ENCODE measurements at regions not wholly inside any gene's neighbourhood (a gene's known extent, or its start where the extent isn't known, plus 50 kb on each side); places are given as distances from the start of the nearest gene placed in this dataset.

- TF ChIP-seq ZNF274 (IDR thresholded peaks at IDR 0.05; ENCODE audit: borderline replicate concordance, extremely low read depth, low read length): no peak
- TF ChIP-seq, protein P1, sequence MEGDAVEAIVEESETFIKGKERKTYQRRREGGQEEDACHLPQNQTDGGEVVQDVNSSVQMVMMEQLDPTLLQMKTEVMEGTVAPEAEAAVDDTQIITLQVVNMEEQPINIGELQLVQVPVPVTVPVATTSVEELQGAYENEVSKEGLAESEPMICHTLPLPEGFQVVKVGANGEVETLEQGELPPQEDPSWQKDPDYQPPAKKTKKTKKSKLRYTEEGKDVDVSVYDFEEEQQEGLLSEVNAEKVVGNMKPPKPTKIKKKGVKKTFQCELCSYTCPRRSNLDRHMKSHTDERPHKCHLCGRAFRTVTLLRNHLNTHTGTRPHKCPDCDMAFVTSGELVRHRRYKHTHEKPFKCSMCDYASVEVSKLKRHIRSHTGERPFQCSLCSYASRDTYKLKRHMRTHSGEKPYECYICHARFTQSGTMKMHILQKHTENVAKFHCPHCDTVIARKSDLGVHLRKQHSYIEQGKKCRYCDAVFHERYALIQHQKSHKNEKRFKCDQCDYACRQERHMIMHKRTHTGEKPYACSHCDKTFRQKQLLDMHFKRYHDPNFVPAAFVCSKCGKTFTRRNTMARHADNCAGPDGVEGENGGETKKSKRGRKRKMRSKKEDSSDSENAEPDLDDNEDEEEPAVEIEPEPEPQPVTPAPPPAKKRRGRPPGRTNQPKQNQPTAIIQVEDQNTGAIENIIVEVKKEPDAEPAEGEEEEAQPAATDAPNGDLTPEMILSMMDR (IDR thresholded peaks at IDR 0.05; ENCODE audit: control extremely low read depth in 1 of 3, insufficient read depth in 1 of 3, low read depth in 1 of 3, low read length in 3 of 3): no peak
Measured at GRCh38 chrX:43556207-43556606, 99.9 kb upstream of the MAOA start.
